A673 (cell line): ENCODE measurements at regions not wholly inside any gene's neighbourhood (a gene's known extent, or its start where the extent isn't known, plus 50 kb on each side); places are given as distances from the start of the nearest gene placed in this dataset.

Source experiments
- CTCF ChIP-seq: fragments of 300-800, 200-600 bp; sonication (generic); conservative IDR thresholded peaks from 2 replicates; pipeline ENCODE4 v1.5.1; 2017; ENCODE audit warnings: low read depth, mild to moderate bottlenecking, antibody characterized with exemption, low read length, moderate library complexity, mixed read lengths
- EZH2 ChIP-seq: fragments of 200-600 bp; sonication (generic); IDR thresholded peaks from 2 replicates; pipeline ENCODE4 v1.6.1; 2017; ENCODE audit warnings: borderline replicate concordance, low read depth, mild to moderate bottlenecking, mixed read lengths, antibody characterized with exemption, low read length; ENCODE audit not compliant: poor library complexity, severe bottlenecking

GRCh38 chrX:40373025-40373424, 207.7 kb upstream of the ATP6AP2 start:
- TF ChIP-seq CTCF (no peak), EZH2 (no peak)
